ENCODE measurements at regions not wholly inside any gene's neighbourhood (a gene's known extent, or its start where the extent isn't known, plus 50 kb on each side); places are given as distances from the start of the nearest gene placed in this dataset.
A peak's percentile ranks its signal among the peaks of the same experiment; 100 is the strongest.

GRCh38 chr11:37100008-37100407, 502.0 kb upstream of the RAG2 start:
- no peak for DNase-seq

GRCh38 chr11:37092487-37092886, 494.5 kb upstream of the RAG2 start:
- no peak for DNase-seq

GRCh38 chr11:37089439-37089838, 491.4 kb upstream of the RAG2 start:
- no peak for DNase-seq

GRCh38 chr11:37088573-37088910, 490.5 kb upstream of the RAG2 start:
- no peak for DNase-seq

- no peak for DNase-seq
These were observed 489.9 kb upstream of the RAG2 start for GRCh38 chr11:37087650-37088572.

GRCh38 chr11:37078521-37078920, 480.5 kb upstream of the RAG2 start:
- no peak for DNase-seq

- no peak for DNase-seq
These were observed 478.8 kb upstream of the RAG2 start for GRCh38 chr11:37076866-37077265.

GRCh38 chr11:37072538-37073055, 474.6 kb upstream of the RAG2 start:
- DNase-seq, result no peak

GRCh38 chr11:37050311-37050710, 452.3 kb upstream of the RAG2 start:
- DNase-seq, result no peak

- DNase-seq, result no peak
These were observed 442.9 kb upstream of the RAG2 start for GRCh38 chr11:37040921-37041320.

- DNase-seq, result no peak
These were observed 440.9 kb upstream of the RAG2 start for GRCh38 chr11:37038911-37039310.

GRCh38 chr11:37026741-37027140, 428.7 kb upstream of the RAG2 start:
- no peak for DNase-seq

GRCh38 chr11:37026326-37026725, 428.3 kb upstream of the RAG2 start:
- no peak for DNase-seq

GRCh38 chr11:37006563-37006962, 408.5 kb upstream of the RAG2 start:
- DNase-seq, result no peak

GRCh38 chr11:37002831-37003230, 404.8 kb upstream of the RAG2 start:
- no peak for DNase-seq

GRCh38 chr11:36997656-36998055, 399.6 kb upstream of the RAG2 start:
- no peak for DNase-seq

- no peak for DNase-seq
These were observed 398.8 kb upstream of the RAG2 start for GRCh38 chr11:36996795-36997194.

GRCh38 chr11:36994208-36994607, 396.2 kb upstream of the RAG2 start:
- DNase-seq, result no peak

GRCh38 chr11:36988556-36988955, 390.5 kb upstream of the RAG2 start:
- DNase-seq, result no peak

- no peak for DNase-seq
These were observed 387.5 kb upstream of the RAG2 start for GRCh38 chr11:36985562-36985961.

- peak; percentile 77 for DNase-seq
These were observed 378.7 kb upstream of the RAG2 start for GRCh38 chr11:36976741-36977140.

GRCh38 chr11:36974771-36975170, 376.7 kb upstream of the RAG2 start:
- no peak for DNase-seq

- no peak for DNase-seq
These were observed 355.9 kb upstream of the RAG2 start for GRCh38 chr11:36953976-36954375.

GRCh38 chr11:36948460-36949127, 350.6 kb upstream of the RAG2 start:
- peak; percentile 27 for DNase-seq
